GM12864 (cell line): ENCODE measurements at regions not wholly inside any gene's neighbourhood (a gene's known extent, or its start where the extent isn't known, plus 50 kb on each side); places are given as distances from the start of the nearest gene placed in this dataset.

ENCODE experiments used
- DNase-seq: peaks from one replicate; pipeline ENCODE4 v3.0.0-alpha.2; 2011; ENCODE audit warnings: low read depth
- H3K4me3 ChIP-seq: 2 replicates; pipeline ENCODE4 v1.5.1; 2011; ENCODE audit warnings: mild to moderate bottlenecking, low read depth, low read length, control low read depth
- TF ChIP-seq, protein P1 (sequence below): IDR thresholded peaks from 2 replicates; pipeline ENCODE4 v1.5.1; 2011; ENCODE audit warnings: low read depth, mild to moderate bottlenecking, moderate library complexity, low read length, control low read depth, inconsistent platforms; ENCODE audit errors: missing control alignments

GRCh38 chr6:169964486-169965180, 213.2 kb downstream of the ERMARD start:
- H3K4me3 ChIP-seq: no peak overlapping the region
- TF ChIP-seq, protein P1, sequence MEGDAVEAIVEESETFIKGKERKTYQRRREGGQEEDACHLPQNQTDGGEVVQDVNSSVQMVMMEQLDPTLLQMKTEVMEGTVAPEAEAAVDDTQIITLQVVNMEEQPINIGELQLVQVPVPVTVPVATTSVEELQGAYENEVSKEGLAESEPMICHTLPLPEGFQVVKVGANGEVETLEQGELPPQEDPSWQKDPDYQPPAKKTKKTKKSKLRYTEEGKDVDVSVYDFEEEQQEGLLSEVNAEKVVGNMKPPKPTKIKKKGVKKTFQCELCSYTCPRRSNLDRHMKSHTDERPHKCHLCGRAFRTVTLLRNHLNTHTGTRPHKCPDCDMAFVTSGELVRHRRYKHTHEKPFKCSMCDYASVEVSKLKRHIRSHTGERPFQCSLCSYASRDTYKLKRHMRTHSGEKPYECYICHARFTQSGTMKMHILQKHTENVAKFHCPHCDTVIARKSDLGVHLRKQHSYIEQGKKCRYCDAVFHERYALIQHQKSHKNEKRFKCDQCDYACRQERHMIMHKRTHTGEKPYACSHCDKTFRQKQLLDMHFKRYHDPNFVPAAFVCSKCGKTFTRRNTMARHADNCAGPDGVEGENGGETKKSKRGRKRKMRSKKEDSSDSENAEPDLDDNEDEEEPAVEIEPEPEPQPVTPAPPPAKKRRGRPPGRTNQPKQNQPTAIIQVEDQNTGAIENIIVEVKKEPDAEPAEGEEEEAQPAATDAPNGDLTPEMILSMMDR: no peak
- no peak for DNase-seq

DNA sequence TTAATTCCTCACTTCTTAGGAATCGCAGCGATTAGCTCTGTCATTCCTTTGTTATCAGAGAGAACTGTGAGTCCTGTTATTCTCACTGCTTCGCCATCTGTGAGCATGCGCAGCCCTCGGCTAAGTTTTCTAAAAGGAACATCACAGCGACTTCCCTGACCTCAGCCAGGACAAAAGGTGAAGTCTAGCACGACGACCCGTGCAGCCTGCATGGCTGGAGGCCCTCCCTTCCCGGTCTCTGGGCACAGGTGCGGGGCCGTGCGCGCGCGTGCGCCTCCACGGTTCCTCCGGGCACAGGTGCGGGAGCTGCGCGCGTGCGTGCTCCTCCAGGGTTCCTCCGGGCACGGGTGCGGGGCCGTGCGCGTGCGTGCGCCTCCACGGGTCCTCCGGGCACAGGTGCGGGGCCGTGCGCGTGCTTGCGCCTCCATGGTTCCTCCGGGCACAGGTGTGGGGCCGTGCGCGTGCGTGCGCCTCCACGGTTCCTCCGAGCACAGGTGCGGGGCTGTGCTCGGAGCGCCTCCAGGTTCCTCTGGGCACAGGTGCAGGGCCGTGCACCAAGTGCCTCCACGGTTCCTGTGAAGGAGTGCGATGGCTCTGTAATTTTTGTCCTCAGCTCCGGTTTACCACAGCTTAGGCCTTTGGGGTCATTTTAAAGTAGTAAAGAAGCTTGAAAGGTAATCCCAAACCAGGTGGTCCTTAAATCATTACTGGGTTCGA, 212.3 kb downstream of the ERMARD start:
- no peak overlapping the region for H3K4me3 ChIP-seq
- DNase-seq: no peak
- TF ChIP-seq, protein P1: no peak

- DNase-seq: no peak
- TF ChIP-seq, protein P1: no peak
- no peak overlapping the region for H3K4me3 ChIP-seq
Observed at GRCh38 chr6:169962604-169963469, 211.4 kb downstream of the ERMARD start.

GRCh38 chr6:169961772-169962561, 210.5 kb downstream of the ERMARD start:
- TF ChIP-seq, protein P1: peak; percentile 25
- no peak overlapping the region for H3K4me3 ChIP-seq
- DNase-seq: no peak

- DNase-seq: no peak
- TF ChIP-seq, protein P1: no peak
- H3K4me3 ChIP-seq: no peak overlapping the region
Observed at GRCh38 chr6:169960886-169961611, 209.6 kb downstream of the ERMARD start.

GRCh38 chr6:169960521-169960885, 209.1 kb downstream of the ERMARD start:
- TF ChIP-seq, protein P1: no peak
- no peak overlapping the region for H3K4me3 ChIP-seq

More at GRCh38 chr6:169960521-169960885, 209.1 kb downstream of the ERMARD start:
- no peak for DNase-seq
